ENCODE measurements at regions not wholly inside any gene's neighbourhood (a gene's known extent, or its start where the extent isn't known, plus 50 kb on each side); places are given as distances from the start of the nearest gene placed in this dataset.
"Not testable (repeated sequence)": the region's sequence is repeated elsewhere in the genome, so short reads cannot be mapped to it uniquely, and the experiment has no call there.

- no peak for DNase-seq (ENCODE audit: low spot score)
Observed at GRCh38 chr14:29982171-29982570, 54.5 kb upstream of the PRKD1 start.

GRCh38 chr14:29982993-29983392, 55.3 kb upstream of the PRKD1 start:
- DNase-seq (ENCODE audit: low spot score) = no peak

GRCh38 chr14:29990344-29990857, 62.8 kb upstream of the PRKD1 start:
- DNase-seq (ENCODE audit: low spot score) = not testable (repeated sequence)

- DNase-seq (ENCODE audit: low spot score) = no peak
Observed at GRCh38 chr14:29990993-29991392, 63.3 kb upstream of the PRKD1 start.

- no peak for DNase-seq (ENCODE audit: low spot score)
Observed at GRCh38 chr14:29993143-29993542, 65.5 kb upstream of the PRKD1 start.

- no peak for DNase-seq (ENCODE audit: low spot score)
Observed at GRCh38 chr14:29999013-29999539, 71.4 kb upstream of the PRKD1 start.

- peak; percentile 12 for DNase-seq (ENCODE audit: low spot score)
Observed at GRCh38 chr14:30002859-30003258, 75.2 kb upstream of the PRKD1 start.

- DNase-seq (ENCODE audit: low spot score) = peak; percentile 67
Observed at GRCh38 chr14:30005114-30005808, 77.6 kb upstream of the PRKD1 start.

- no peak for DNase-seq (ENCODE audit: low spot score)
Observed at GRCh38 chr14:30006695-30007094, 79.0 kb upstream of the PRKD1 start.

GRCh38 chr14:30015489-30015888, 87.8 kb upstream of the PRKD1 start:
- no peak for DNase-seq (ENCODE audit: low spot score)

GRCh38 chr14:30016002-30016401, 88.4 kb upstream of the PRKD1 start:
- DNase-seq (ENCODE audit: low spot score) = no peak

- no peak for DNase-seq (ENCODE audit: low spot score)
Observed at GRCh38 chr14:30017370-30017993, 89.8 kb upstream of the PRKD1 start.

- DNase-seq (ENCODE audit: low spot score) = no peak
Observed at GRCh38 chr14:30020271-30020670, 92.6 kb upstream of the PRKD1 start.

GRCh38 chr14:30020687-30021086, 93.0 kb upstream of the PRKD1 start:
- no peak for DNase-seq (ENCODE audit: low spot score)

GRCh38 chr14:30023350-30023749, 95.7 kb upstream of the PRKD1 start:
- DNase-seq (ENCODE audit: low spot score) = not testable (repeated sequence)

- DNase-seq (ENCODE audit: low spot score) = no peak
Observed at GRCh38 chr14:30034152-30034551, 106.5 kb upstream of the PRKD1 start.

- DNase-seq (ENCODE audit: low spot score) = no peak
Observed at GRCh38 chr14:30035361-30035760, 107.7 kb upstream of the PRKD1 start.

GRCh38 chr14:30045720-30046119, 118.1 kb upstream of the PRKD1 start:
- DNase-seq (ENCODE audit: low spot score) = no peak

- no peak for DNase-seq (ENCODE audit: low spot score)
Observed at GRCh38 chr14:30053103-30053502, 125.5 kb upstream of the PRKD1 start.

GRCh38 chr14:30054201-30054600, 126.6 kb upstream of the PRKD1 start:
- DNase-seq (ENCODE audit: low spot score) = peak; percentile 3

GRCh38 chr14:30058401-30058800, 130.8 kb upstream of the PRKD1 start:
- peak; percentile 30 for DNase-seq (ENCODE audit: low spot score)

GRCh38 chr14:30063746-30064145, 136.1 kb upstream of the PRKD1 start:
- no peak for DNase-seq (ENCODE audit: low spot score)

- peak; percentile 20 for DNase-seq (ENCODE audit: low spot score)
Observed at GRCh38 chr14:30064454-30064853, 136.8 kb upstream of the PRKD1 start.
